ENCODE measurements at regions not wholly inside any gene's neighbourhood (a gene's known extent, or its start where the extent isn't known, plus 50 kb on each side); places are given as distances from the start of the nearest gene placed in this dataset.
"Not testable (repeated sequence)": the region's sequence is repeated elsewhere in the genome, so short reads cannot be mapped to it uniquely, and the experiment has no call there.

DNA sequence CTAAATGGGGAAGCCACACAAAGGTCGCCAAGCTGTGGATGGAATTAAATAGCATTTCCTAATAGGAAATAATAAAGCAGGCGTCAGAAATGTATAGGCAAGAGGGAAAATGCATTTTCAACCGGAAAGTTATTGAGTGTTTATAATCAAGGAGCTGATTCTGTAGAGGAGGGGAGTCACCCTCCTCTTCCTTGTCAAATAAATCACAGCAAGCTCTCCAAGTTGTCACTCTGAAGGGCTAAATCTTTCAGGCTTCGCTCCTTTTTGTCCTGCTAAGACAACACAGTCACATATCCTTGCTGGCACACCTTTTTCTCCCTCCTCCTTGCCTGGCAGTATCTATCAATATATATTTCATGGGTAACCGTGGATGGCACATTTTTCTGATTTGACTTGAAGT is 338.4 kb downstream of the SATB1 start:
- no peak overlapping the region for H2AFZ ChIP-seq (ENCODE audit: low read depth, low read length, severe bottlenecking)
- H3K9ac ChIP-seq (ENCODE audit: low read length): no peak overlapping the region
- no peak overlapping the region for H3K27ac ChIP-seq (ENCODE audit: low read depth, low read length)
- H3K27me3 ChIP-seq (ENCODE audit: low read length): no peaks in the 10 kb centered on the region
- TF ChIP-seq EZH2phosphoT487 (conservative IDR thresholded peaks at IDR 0.05; ENCODE audit: low read length): no peak
- TF ChIP-seq, protein P1, sequence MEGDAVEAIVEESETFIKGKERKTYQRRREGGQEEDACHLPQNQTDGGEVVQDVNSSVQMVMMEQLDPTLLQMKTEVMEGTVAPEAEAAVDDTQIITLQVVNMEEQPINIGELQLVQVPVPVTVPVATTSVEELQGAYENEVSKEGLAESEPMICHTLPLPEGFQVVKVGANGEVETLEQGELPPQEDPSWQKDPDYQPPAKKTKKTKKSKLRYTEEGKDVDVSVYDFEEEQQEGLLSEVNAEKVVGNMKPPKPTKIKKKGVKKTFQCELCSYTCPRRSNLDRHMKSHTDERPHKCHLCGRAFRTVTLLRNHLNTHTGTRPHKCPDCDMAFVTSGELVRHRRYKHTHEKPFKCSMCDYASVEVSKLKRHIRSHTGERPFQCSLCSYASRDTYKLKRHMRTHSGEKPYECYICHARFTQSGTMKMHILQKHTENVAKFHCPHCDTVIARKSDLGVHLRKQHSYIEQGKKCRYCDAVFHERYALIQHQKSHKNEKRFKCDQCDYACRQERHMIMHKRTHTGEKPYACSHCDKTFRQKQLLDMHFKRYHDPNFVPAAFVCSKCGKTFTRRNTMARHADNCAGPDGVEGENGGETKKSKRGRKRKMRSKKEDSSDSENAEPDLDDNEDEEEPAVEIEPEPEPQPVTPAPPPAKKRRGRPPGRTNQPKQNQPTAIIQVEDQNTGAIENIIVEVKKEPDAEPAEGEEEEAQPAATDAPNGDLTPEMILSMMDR (IDR thresholded peaks at IDR 0.05; ENCODE audit: insufficient read depth, low read length, poor library complexity, severe bottlenecking): no peak
- no peaks in the 10 kb centered on the region for H3F3A ChIP-seq (ENCODE audit: insufficient read depth)
- H3K9me3 ChIP-seq (ENCODE audit: insufficient read depth, low read length): no peaks in the 10 kb centered on the region
- H3K4me3 ChIP-seq (ENCODE audit: insufficient read depth, low read length, poor library complexity, severe bottlenecking): no peak overlapping the region
- no peaks in the 10 kb centered on the region for H3K36me3 ChIP-seq (ENCODE audit: low read length)
- H4K20me1 ChIP-seq (ENCODE audit: low read depth, low read length): no peaks in the 10 kb centered on the region
- H3K79me2 ChIP-seq (ENCODE audit: insufficient read depth, low read length): no peaks in the 10 kb centered on the region
- no peak overlapping the region for H3K4me2 ChIP-seq (ENCODE audit: low read depth, low read length, poor library complexity, severe bottlenecking)
- no peaks in the 10 kb centered on the region for H3K9me2 ChIP-seq (replicated peaks; ENCODE audit: insufficient read depth, low read length)

DNA sequence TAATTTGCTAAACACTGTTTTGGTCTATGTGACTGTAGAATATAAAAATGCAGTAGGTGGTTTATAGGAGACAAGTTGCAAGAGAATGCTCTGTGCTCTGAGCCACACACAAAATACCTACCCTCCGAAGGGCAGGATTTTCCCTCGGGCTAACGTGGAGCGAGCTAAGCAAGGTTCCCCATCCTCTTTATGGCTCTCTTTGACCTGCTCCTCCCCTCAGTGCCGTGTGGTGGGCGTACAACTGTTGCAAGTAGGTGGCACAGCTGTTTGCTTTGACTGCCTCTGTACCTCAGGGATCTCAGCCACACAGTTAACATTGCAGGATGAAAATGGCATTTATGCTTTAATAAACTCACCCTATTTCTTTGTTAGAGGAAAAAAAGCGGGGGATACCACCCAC is 339.1 kb downstream of the SATB1 start:
- TF ChIP-seq, protein P1 (IDR thresholded peaks at IDR 0.05; ENCODE audit: insufficient read depth, low read length, poor library complexity, severe bottlenecking): no peak
- TF ChIP-seq EZH2phosphoT487 (conservative IDR thresholded peaks at IDR 0.05; ENCODE audit: low read length): no peak
- no peaks in the 10 kb centered on the region for H3K79me2 ChIP-seq (ENCODE audit: insufficient read depth, low read length)
- H3K4me3 ChIP-seq (ENCODE audit: insufficient read depth, low read length, poor library complexity, severe bottlenecking): no peak overlapping the region
- H3K9ac ChIP-seq (ENCODE audit: low read length): no peak overlapping the region
- H3K27me3 ChIP-seq (ENCODE audit: low read length): no peaks in the 10 kb centered on the region
- H2AFZ ChIP-seq (ENCODE audit: low read depth, low read length, severe bottlenecking): no peak overlapping the region
- H3K36me3 ChIP-seq (ENCODE audit: low read length): no peaks in the 10 kb centered on the region
- H3K27ac ChIP-seq (ENCODE audit: low read depth, low read length): no peak overlapping the region
- no peak overlapping the region for H3K4me2 ChIP-seq (ENCODE audit: low read depth, low read length, poor library complexity, severe bottlenecking)
- H4K20me1 ChIP-seq (ENCODE audit: low read depth, low read length): no peaks in the 10 kb centered on the region
- no peaks in the 10 kb centered on the region for H3K9me2 ChIP-seq (replicated peaks; ENCODE audit: insufficient read depth, low read length)
- no peaks in the 10 kb centered on the region for H3K9me3 ChIP-seq (ENCODE audit: insufficient read depth, low read length)
- no peaks in the 10 kb centered on the region for H3F3A ChIP-seq (ENCODE audit: insufficient read depth)

- Histone ChIP-seq H3K27ac (ENCODE audit: low read depth, low read length) (no peak overlapping the region), H3K9me3 (ENCODE audit: insufficient read depth, low read length) (no peaks in the 10 kb centered on the region), H3K36me3 (ENCODE audit: low read length) (no peaks in the 10 kb centered on the region), H3K9me2 (replicated peaks; ENCODE audit: insufficient read depth, low read length) (no peaks in the 10 kb centered on the region), H3K79me2 (ENCODE audit: insufficient read depth, low read length) (no peaks in the 10 kb centered on the region), H3K4me3 (ENCODE audit: insufficient read depth, low read length, poor library complexity, severe bottlenecking) (no peak overlapping the region), H3K27me3 (ENCODE audit: low read length) (no peaks in the 10 kb centered on the region), H3K9ac (ENCODE audit: low read length) (no peak overlapping the region), H4K20me1 (ENCODE audit: low read depth, low read length) (no peaks in the 10 kb centered on the region), H3F3A (ENCODE audit: insufficient read depth) (no peaks in the 10 kb centered on the region), H2AFZ (ENCODE audit: low read depth, low read length, severe bottlenecking) (no peak overlapping the region), H3K4me2 (ENCODE audit: low read depth, low read length, poor library complexity, severe bottlenecking) (no peak overlapping the region)
- no peak for TF ChIP-seq EZH2phosphoT487 (conservative IDR thresholded peaks at IDR 0.05; ENCODE audit: low read length)
- TF ChIP-seq, protein P1 (IDR thresholded peaks at IDR 0.05; ENCODE audit: insufficient read depth, low read length, poor library complexity, severe bottlenecking): no peak
These were observed 339.7 kb downstream of the SATB1 start for GRCh38 chr3:18085429-18085828.

GRCh38 chr3:18083273-18083590 is 340.8 kb upstream of the TBC1D5 start:
- not testable (repeated sequence) for H3K9me2 ChIP-seq (replicated peaks; ENCODE audit: insufficient read depth, low read length); H3K27ac ChIP-seq (ENCODE audit: low read depth, low read length); H3K4me3 ChIP-seq (ENCODE audit: insufficient read depth, low read length, poor library complexity, severe bottlenecking); H3K36me3 ChIP-seq (ENCODE audit: low read length); H3K79me2 ChIP-seq (ENCODE audit: insufficient read depth, low read length); H2AFZ ChIP-seq (ENCODE audit: low read depth, low read length, severe bottlenecking); H4K20me1 ChIP-seq (ENCODE audit: low read depth, low read length); H3K4me2 ChIP-seq (ENCODE audit: low read depth, low read length, poor library complexity, severe bottlenecking); H3K9ac ChIP-seq (ENCODE audit: low read length); H3K9me3 ChIP-seq (ENCODE audit: insufficient read depth, low read length); H3F3A ChIP-seq (ENCODE audit: insufficient read depth); H3K27me3 ChIP-seq (ENCODE audit: low read length)

All from SU-DHL-6 (cell line).